Natural killer cell (primary cell): ENCODE measurements at regions not wholly inside any gene's neighbourhood (a gene's known extent, or its start where the extent isn't known, plus 50 kb on each side); places are given as distances from the start of the nearest gene placed in this dataset.

Experiments
- ATAC-seq, 3 donors: fragments of 150-1000 bp in 2 of 3; fragments of 200-7000 bp in 1 of 3; cut with Tn5 transposase; 1 replicate in 1 of 3; 2 replicates in 2 of 3; pipeline ENCODE4 v1.10.0; 2021; ENCODE audit warnings: mild to moderate bottlenecking in 2 of 3, moderate library complexity in 2 of 3
- DNase-seq, 2 donors: peaks; one replicate each; pipeline versions ENCODE4 v3.0.0 to v3.0.0-alpha.2; 2013 to 2021; ENCODE audit warnings: mixed read lengths in 1 of 2
- H3K27ac ChIP-seq: one replicate; pipeline ENCODE4 v1.5.1; 2013; ENCODE audit warnings: mild to moderate bottlenecking, low read length
- H3K27me3 ChIP-seq: one replicate; pipeline ENCODE4 v1.6.1; 2013; ENCODE audit warnings: low read length; ENCODE audit not compliant: control insufficient read depth, insufficient read depth
- H3K36me3 ChIP-seq: one replicate; pipeline ENCODE4 v1.6.1; 2013; ENCODE audit warnings: low read length; ENCODE audit not compliant: control insufficient read depth, insufficient read depth
- H3K4me1 ChIP-seq: one replicate; pipeline ENCODE4 v1.6.1; 2013; ENCODE audit warnings: low read length; ENCODE audit not compliant: control insufficient read depth, insufficient read depth
- H3K4me3 ChIP-seq: one replicate; pipeline ENCODE4 v1.5.1; 2013; ENCODE audit warnings: low read length
- H3K9me3 ChIP-seq: one replicate; pipeline ENCODE4 v1.6.1; 2013; ENCODE audit warnings: low read length; ENCODE audit not compliant: control insufficient read depth, insufficient read depth
- H3K27ac Mint-ChIP-seq, 2 donors: one replicate each; pipeline ENCODE4 v1.8.0; 2022; ENCODE audit warnings: mild to moderate bottlenecking in 2 of 2, mixed read lengths in 2 of 2, moderate library complexity in 1 of 2
- H3K27me3 Mint-ChIP-seq, 2 donors: one replicate each; pipeline ENCODE4 v1.8.0; 2022; ENCODE audit warnings: low read depth in 2 of 2, mixed read lengths in 2 of 2
- H3K36me3 Mint-ChIP-seq: one replicate; pipeline ENCODE4 v1.8.0; 2022; ENCODE audit warnings: mixed read lengths
- H3K4me1 Mint-ChIP-seq, 2 donors: one replicate each; pipeline ENCODE4 v1.8.0; 2022; ENCODE audit warnings: mixed read lengths in 2 of 2
- H3K4me3 Mint-ChIP-seq: one replicate; pipeline ENCODE4 v1.8.0; 2022; ENCODE audit warnings: mild to moderate bottlenecking, moderate library complexity, mixed read lengths
- H3K9me3 Mint-ChIP-seq, 2 donors: one replicate each; pipeline ENCODE4 v1.8.0; 2022; ENCODE audit warnings: mixed read lengths in 2 of 2
- WGBS: methylation state at CpG from one replicate; pipeline ENCODE4 v1.1.7; 2013; ENCODE audit warnings: missing lambda C conversion rate; ENCODE audit not compliant: insufficient coverage; 5-methylcytosine and 5-hydroxymethylcytosine counted together
- intact Hi-C: fragments of 100-400 bp; cut with micrococcal nuclease; formaldehyde crosslinking; loops from one replicate; pipeline ENCODE4 v1.14.2; 2022
- TF ChIP-seq, protein P1 (sequence below): fragments of 200-600 bp; IDR thresholded peaks from one replicate; pipeline ENCODE4 v1.8.0; 2022; ENCODE audit warnings: antibody characterized with exemption

GRCh38 chr1:232451506-232451905 lies 178.4 kb downstream of the SIPA1L2 start:
- ATAC-seq (no peak), DNase-seq (no peak)
- Mint-ChIP-seq H3K4me1 (peaks cover 6 to 8% of the 10 kb centered on the region in 2 donors), H3K4me3 (no peak overlapping the region), H3K27ac (no peak overlapping the region), H3K27me3 (no peaks in the 10 kb centered on the region), H3K9me3 (no peaks in the 10 kb centered on the region), H3K36me3 (no peaks in the 10 kb centered on the region)
- Histone ChIP-seq H3K4me3 (no peak overlapping the region), H3K9me3 (no peaks in the 10 kb centered on the region), H3K4me1 (no peaks in the 10 kb centered on the region), H3K27me3 (no peaks in the 10 kb centered on the region), H3K36me3 (no peaks in the 10 kb centered on the region), H3K27ac (no peak overlapping the region)
- 88% methylated on average over 2 of the region's 2 CpGs for WGBS
- TF ChIP-seq, protein P1, sequence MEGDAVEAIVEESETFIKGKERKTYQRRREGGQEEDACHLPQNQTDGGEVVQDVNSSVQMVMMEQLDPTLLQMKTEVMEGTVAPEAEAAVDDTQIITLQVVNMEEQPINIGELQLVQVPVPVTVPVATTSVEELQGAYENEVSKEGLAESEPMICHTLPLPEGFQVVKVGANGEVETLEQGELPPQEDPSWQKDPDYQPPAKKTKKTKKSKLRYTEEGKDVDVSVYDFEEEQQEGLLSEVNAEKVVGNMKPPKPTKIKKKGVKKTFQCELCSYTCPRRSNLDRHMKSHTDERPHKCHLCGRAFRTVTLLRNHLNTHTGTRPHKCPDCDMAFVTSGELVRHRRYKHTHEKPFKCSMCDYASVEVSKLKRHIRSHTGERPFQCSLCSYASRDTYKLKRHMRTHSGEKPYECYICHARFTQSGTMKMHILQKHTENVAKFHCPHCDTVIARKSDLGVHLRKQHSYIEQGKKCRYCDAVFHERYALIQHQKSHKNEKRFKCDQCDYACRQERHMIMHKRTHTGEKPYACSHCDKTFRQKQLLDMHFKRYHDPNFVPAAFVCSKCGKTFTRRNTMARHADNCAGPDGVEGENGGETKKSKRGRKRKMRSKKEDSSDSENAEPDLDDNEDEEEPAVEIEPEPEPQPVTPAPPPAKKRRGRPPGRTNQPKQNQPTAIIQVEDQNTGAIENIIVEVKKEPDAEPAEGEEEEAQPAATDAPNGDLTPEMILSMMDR, result no peak
- intact Hi-C loops, result no loop called here

DNA sequence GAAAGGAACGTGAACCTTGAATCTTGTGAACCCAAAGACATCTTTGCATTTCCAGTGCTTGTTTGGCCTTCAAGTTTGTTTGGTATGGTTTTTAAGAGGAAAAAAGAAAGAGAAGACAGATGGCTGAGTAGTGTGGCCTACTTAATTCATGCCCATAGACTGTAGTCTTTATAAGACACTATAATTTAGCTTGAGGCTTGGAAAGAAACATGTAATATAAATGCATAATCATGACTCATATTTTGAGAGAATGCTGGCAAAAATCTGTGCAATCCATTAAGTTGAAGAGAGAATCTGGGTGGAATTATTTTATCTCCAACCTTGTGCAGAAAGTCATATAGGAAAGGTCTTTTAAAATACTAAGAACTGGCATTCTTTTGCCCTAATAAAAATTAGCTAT lies 179.3 kb downstream of the SIPA1L2 start:
- no peaks in the 10 kb centered on the region for H3K27me3 ChIP-seq
- ATAC-seq, result no peak
- H3K9me3 ChIP-seq, result no peaks in the 10 kb centered on the region
- TF ChIP-seq, protein P1, result no peak
- no peaks in the 10 kb centered on the region for H3K36me3 Mint-ChIP-seq
- H3K4me1 Mint-ChIP-seq, result peaks cover 6 to 7% of the 10 kb centered on the region in 2 donors
- no peak overlapping the region for H3K27ac ChIP-seq
- intact Hi-C loops, result no loop called here
- H3K4me3 Mint-ChIP-seq, result no peak overlapping the region
- H3K27ac Mint-ChIP-seq, result no peak overlapping the region
- WGBS, result 93% methylated on average over 1 of the region's 1 CpG
- no peak overlapping the region for H3K4me3 ChIP-seq
- no peaks in the 10 kb centered on the region for H3K9me3 Mint-ChIP-seq
- no peaks in the 10 kb centered on the region for H3K36me3 ChIP-seq
- no peak for DNase-seq
- H3K4me1 ChIP-seq, result no peaks in the 10 kb centered on the region
- H3K27me3 Mint-ChIP-seq, result no peaks in the 10 kb centered on the region

DNA sequence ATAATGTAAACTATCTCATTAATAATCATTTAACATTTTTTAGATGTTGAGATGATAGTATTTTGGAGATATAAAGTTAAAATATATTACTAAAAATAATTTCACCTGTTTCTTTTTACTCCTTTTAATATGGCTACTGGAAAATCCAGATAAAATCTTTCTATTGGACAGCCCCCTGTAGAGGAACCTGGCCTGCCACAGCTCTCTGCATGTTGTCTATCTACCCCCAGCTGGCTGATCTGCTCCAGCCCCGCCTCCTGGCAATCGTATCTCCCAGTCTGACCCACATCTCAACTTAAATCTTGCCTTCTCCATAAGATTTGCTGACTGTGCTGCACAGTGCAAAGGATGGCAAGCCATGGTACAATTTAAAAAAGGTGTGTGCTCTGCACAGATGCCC lies 182.8 kb downstream of the SIPA1L2 start:
- Mint-ChIP-seq H3K4me1 (peaks cover 4 to 5% of the 10 kb centered on the region in 2 donors), H3K36me3 (no peaks in the 10 kb centered on the region), H3K9me3 (no peaks in the 10 kb centered on the region), H3K27me3 (no peaks in the 10 kb centered on the region), H3K4me3 (no peak overlapping the region), H3K27ac (no peak overlapping the region)
- Histone ChIP-seq H3K4me1 (no peaks in the 10 kb centered on the region), H3K27ac (no peak overlapping the region), H3K27me3 (no peaks in the 10 kb centered on the region), H3K9me3 (no peaks in the 10 kb centered on the region), H3K4me3 (no peak overlapping the region), H3K36me3 (no peaks in the 10 kb centered on the region)
- no peak for DNase-seq
- intact Hi-C loops, result no loop called here
- 89% methylated on average over 2 of the region's 2 CpGs for WGBS
- TF ChIP-seq, protein P1, result no peak
- no peak for ATAC-seq

GRCh38 chr1:232445361-232446106 lies 184.4 kb downstream of the SIPA1L2 start:
- TF ChIP-seq, protein P1, result no peak
- no peaks in the 10 kb centered on the region for H3K4me1 ChIP-seq

More at GRCh38 chr1:232445361-232446106, 184.4 kb downstream of the SIPA1L2 start:
- Mint-ChIP-seq H3K27me3 (no peaks in the 10 kb centered on the region), H3K4me3 (no peak overlapping the region), H3K9me3 (no peaks in the 10 kb centered on the region), H3K36me3 (no peaks in the 10 kb centered on the region), H3K27ac (no peak overlapping the region), H3K4me1 (no peaks in the 10 kb centered on the region)
- H3K27ac ChIP-seq, result no peak overlapping the region
- no peaks in the 10 kb centered on the region for H3K9me3 ChIP-seq
- WGBS, result 95% methylated on average over 24 of the region's 24 CpGs
- intact Hi-C loops, result no loop called here
- H3K27me3 ChIP-seq, result no peaks in the 10 kb centered on the region
- ATAC-seq (no peak), DNase-seq (no peak)
- H3K36me3 ChIP-seq, result no peaks in the 10 kb centered on the region
- no peak overlapping the region for H3K4me3 ChIP-seq
